ENCODE measurements at regions not wholly inside any gene's neighbourhood (a gene's known extent, or its start where the extent isn't known, plus 50 kb on each side); places are given as distances from the start of the nearest gene placed in this dataset.

GRCh38 chr1:214125819-214126218 is 138.0 kb downstream of the PROX1 start:
- DNase-seq (ENCODE audit: extremely low spot score) = no peak
- intact Hi-C loops (cut with DNase I) = loop anchor here (10.0 kb wide), 1 partner anchor 171 kb away; no protein-coding TSS in a partner anchor
- peaks cover 0 to 3% (median 0%) of the 10 kb centered on the region in 4 donors for H3K27me3 ChIP-seq
- no peaks in the 10 kb centered on the region for H3K9me3 ChIP-seq
- 75% methylated on average over 1 of the region's 1 CpG for WGBS
- no peak overlapping the region for H3K27ac ChIP-seq (replicated peaks in 1 of 4)
- TF ChIP-seq POLR2AphosphoS5 (IDR thresholded peaks at IDR 0.05) (no peak), CTCF (IDR thresholded peaks at IDR 0.05) (no peak), POLR2A (IDR thresholded peaks at IDR 0.05; ENCODE audit: low read depth) (no peak), EP300 (IDR thresholded peaks at IDR 0.05) (no peak)
- H3K4me1 ChIP-seq = no peaks in the 10 kb centered on the region
- no peaks in the 10 kb centered on the region for H3K36me3 ChIP-seq
- H3K4me3 ChIP-seq = no peak overlapping the region

- Histone ChIP-seq H3K4me1 (no peaks in the 10 kb centered on the region), H3K27ac (replicated peaks in 1 of 4) (no peak overlapping the region), H3K9me3 (no peaks in the 10 kb centered on the region), H3K36me3 (no peaks in the 10 kb centered on the region), H3K27me3 (peaks cover 0 to 3% (median 0%) of the 10 kb centered on the region in 4 donors), H3K4me3 (no peak overlapping the region)
- intact Hi-C loops (cut with DNase I) = loop anchor here (10.0 kb wide), 1 partner anchor 172 kb away; no protein-coding TSS in a partner anchor
- DNase-seq (ENCODE audit: extremely low spot score) = no peak
- WGBS = 82% methylated on average over 2 of the region's 2 CpGs
- TF ChIP-seq CTCF (IDR thresholded peaks at IDR 0.05) (no peak), EP300 (IDR thresholded peaks at IDR 0.05) (no peak), POLR2A (IDR thresholded peaks at IDR 0.05; ENCODE audit: low read depth) (no peak), POLR2AphosphoS5 (IDR thresholded peaks at IDR 0.05) (no peak)
Measured at GRCh38 chr1:214126697-214127146, 138.9 kb downstream of the PROX1 start.

GRCh38 chr1:214127705-214128104 is 139.9 kb downstream of the PROX1 start:
- 84% methylated on average over 4 of the region's 4 CpGs for WGBS
- intact Hi-C loops (cut with DNase I) = loop anchor here (10.0 kb wide), 1 partner anchor 173 kb away; no protein-coding TSS in a partner anchor
- H3K36me3 ChIP-seq = no peaks in the 10 kb centered on the region
- DNase-seq (ENCODE audit: extremely low spot score) = no peak
- no peak overlapping the region for H3K27ac ChIP-seq (replicated peaks in 1 of 4)
- peaks cover 0 to 8% (median 0%) of the 10 kb centered on the region in 4 donors for H3K27me3 ChIP-seq
- no peak overlapping the region for H3K4me3 ChIP-seq
- H3K9me3 ChIP-seq = no peaks in the 10 kb centered on the region
- no peak for TF ChIP-seq POLR2AphosphoS5 (IDR thresholded peaks at IDR 0.05)
- TF ChIP-seq CTCF (IDR thresholded peaks at IDR 0.05) = no peak
- TF ChIP-seq POLR2A (IDR thresholded peaks at IDR 0.05; ENCODE audit: low read depth) = no peak
- H3K4me1 ChIP-seq = no peaks in the 10 kb centered on the region

- Histone ChIP-seq H3K27ac (replicated peaks in 1 of 4) (no peak overlapping the region), H3K4me1 (no peaks in the 10 kb centered on the region), H3K9me3 (no peaks in the 10 kb centered on the region), H3K4me3 (no peak overlapping the region), H3K36me3 (no peaks in the 10 kb centered on the region), H3K27me3 (peaks cover 0 to 5% (median 0%) of the 10 kb centered on the region in 4 donors)
- DNase-seq (ENCODE audit: extremely low spot score) = no peak
- intact Hi-C loops (cut with DNase I) = no loop called here
- TF ChIP-seq POLR2AphosphoS5 (IDR thresholded peaks at IDR 0.05) (no peak), EP300 (IDR thresholded peaks at IDR 0.05) (no peak), CTCF (IDR thresholded peaks at IDR 0.05) (no peak), POLR2A (IDR thresholded peaks at IDR 0.05; ENCODE audit: low read depth) (no peak)
- 51% methylated on average over 6 of the region's 7 CpGs for WGBS
Measured at GRCh38 chr1:214135886-214136285, 145.1 kb upstream of the SMYD2 start.

- TF ChIP-seq POLR2A (IDR thresholded peaks at IDR 0.05; ENCODE audit: low read depth) (no peak), EP300 (IDR thresholded peaks at IDR 0.05) (no peak)
- H3K4me1 ChIP-seq = no peaks in the 10 kb centered on the region
- 53% methylated on average over 8 of the region's 8 CpGs for WGBS
Measured at GRCh38 chr1:214136324-214136919, 144.5 kb upstream of the SMYD2 start.

More at GRCh38 chr1:214136324-214136919, 144.5 kb upstream of the SMYD2 start:
- DNase-seq (ENCODE audit: extremely low spot score) = no peak
- H3K27ac ChIP-seq (replicated peaks in 1 of 4) = no peak overlapping the region
- no peak overlapping the region for H3K4me3 ChIP-seq
- H3K36me3 ChIP-seq = no peaks in the 10 kb centered on the region
- intact Hi-C loops (cut with DNase I) = no loop called here
- peaks cover 0 to 5% (median 0%) of the 10 kb centered on the region in 4 donors for H3K27me3 ChIP-seq
- H3K9me3 ChIP-seq = no peaks in the 10 kb centered on the region

Measured in esophagus muscularis mucosa (tissue), 4 donors.